ENCODE measurements at regions not wholly inside any gene's neighbourhood (a gene's known extent, or its start where the extent isn't known, plus 50 kb on each side); places are given as distances from the start of the nearest gene placed in this dataset.

DNA sequence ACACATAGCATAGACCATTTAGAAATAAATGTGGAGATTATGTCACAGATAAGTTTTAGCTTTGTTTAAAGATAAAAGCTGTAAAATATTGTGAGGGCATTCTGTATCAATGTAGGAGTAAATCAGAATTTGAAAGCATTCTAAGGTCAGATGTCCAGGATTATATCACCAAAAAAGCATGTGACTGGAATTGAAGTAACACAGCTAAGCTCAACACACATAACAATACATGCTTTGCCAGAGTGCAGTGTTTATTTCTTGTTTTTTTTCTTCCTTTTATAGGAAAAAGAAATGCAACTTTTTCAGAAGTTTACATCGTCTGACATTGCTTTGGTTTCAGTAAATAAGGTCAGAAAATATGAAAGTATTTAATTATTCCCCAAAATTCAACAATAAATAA, 183.4 kb downstream of the HTR7 start:
- H2BK120ac ChIP-seq (ENCODE audit: low read depth, low read length), result no peak overlapping the region
- H2BK5ac ChIP-seq (ENCODE audit: low read length), result no peak overlapping the region
- H2AK5ac ChIP-seq (ENCODE audit: low read depth, low read length), result no peak overlapping the region
- H3K9me3 ChIP-seq (replicated peaks in 1 of 2; ENCODE audit: control insufficient read depth in 2 of 2, insufficient read depth in 1 of 2, low read depth in 1 of 2, low read length in 2 of 2), result no peaks in the 10 kb centered on the region
- no peak overlapping the region for H3K18ac ChIP-seq (ENCODE audit: low read length)
- no peaks in the 10 kb centered on the region for H3K79me1 ChIP-seq (ENCODE audit: low read depth, low read length)
- no peaks in the 10 kb centered on the region for H3K36me3 ChIP-seq (replicated peaks in 1 of 2; ENCODE audit: control insufficient read depth in 2 of 2, insufficient read depth in 2 of 2, low read length in 2 of 2)
- no peak overlapping the region for H3K4ac ChIP-seq (ENCODE audit: low read length)
- DNase-seq (ENCODE audit: low spot score), result no peak
- no peak overlapping the region for H3K14ac ChIP-seq (ENCODE audit: low read length)
- WGBS, 2 donors (ENCODE audit: extremely low coverage in 2 of 2, insufficient read length in 2 of 2, insufficient replicate concordance in 1 of 2), result no CpG with 5 or more reads among the region's 1 CpG
- H2AFZ ChIP-seq (ENCODE audit: low read length), result no peak overlapping the region
- H3K4me1 ChIP-seq (ENCODE audit: control insufficient read depth in 2 of 2, insufficient read depth in 1 of 2, low read depth in 1 of 2, low read length in 2 of 2), result no peaks in the 10 kb centered on the region
- no peak overlapping the region for H4K8ac ChIP-seq (ENCODE audit: low read depth, low read length)
- H4K91ac ChIP-seq (ENCODE audit: low read depth, low read length, poor library complexity), result no peak overlapping the region
- H2BK15ac ChIP-seq (ENCODE audit: low read length), result no peak overlapping the region
- H3K9ac ChIP-seq (ENCODE audit: low read depth, low read length, poor library complexity), result no peak overlapping the region
- H3K27ac ChIP-seq (replicated peaks; ENCODE audit: low read length), result no peak overlapping the region
- no peaks in the 10 kb centered on the region for H3K27me3 ChIP-seq (ENCODE audit: control insufficient read depth in 3 of 3, insufficient read depth in 3 of 3, low read depth in 1 of 3, low read length in 3 of 3)
- no peak overlapping the region for H3K4me3 ChIP-seq (ENCODE audit: low read length in 2 of 2)
- no peak overlapping the region for H3K23ac ChIP-seq (ENCODE audit: low read depth, low read length, poor library complexity)
- H3K4me2 ChIP-seq (ENCODE audit: insufficient read depth, low read length, poor library complexity, severe bottlenecking), result no peak overlapping the region
- H2BK12ac ChIP-seq (ENCODE audit: low read length), result no peak overlapping the region

DNA sequence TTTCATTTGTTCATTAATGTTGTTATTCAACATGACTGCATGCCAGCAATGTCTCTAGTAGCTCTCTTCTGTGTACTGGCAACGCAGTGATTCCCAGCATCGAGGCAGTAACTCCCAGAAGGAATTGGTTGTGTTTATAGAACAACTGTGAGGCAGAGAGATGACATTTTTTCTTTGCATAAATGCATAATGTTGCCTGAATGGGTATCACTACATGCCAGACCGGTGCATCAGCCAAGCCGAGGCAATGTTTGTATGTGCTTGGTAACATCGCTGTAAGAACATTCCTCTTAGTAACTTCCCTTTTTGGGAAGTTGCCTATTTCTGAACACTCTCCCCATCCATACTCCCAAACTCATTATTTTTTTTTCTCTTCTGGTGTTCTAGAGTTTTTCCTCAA, 182.9 kb downstream of the HTR7 start:
- no peak overlapping the region for H3K4me2 ChIP-seq (ENCODE audit: insufficient read depth, low read length, poor library complexity, severe bottlenecking)
- H3K79me1 ChIP-seq (ENCODE audit: low read depth, low read length), result no peaks in the 10 kb centered on the region
- no peak overlapping the region for H3K4me3 ChIP-seq (ENCODE audit: low read length in 2 of 2)
- no peak overlapping the region for H2AFZ ChIP-seq (ENCODE audit: low read length)
- no peaks in the 10 kb centered on the region for H3K4me1 ChIP-seq (ENCODE audit: control insufficient read depth in 2 of 2, insufficient read depth in 1 of 2, low read depth in 1 of 2, low read length in 2 of 2)
- no peak overlapping the region for H3K4ac ChIP-seq (ENCODE audit: low read length)
- no peaks in the 10 kb centered on the region for H3K27me3 ChIP-seq (ENCODE audit: control insufficient read depth in 3 of 3, insufficient read depth in 3 of 3, low read depth in 1 of 3, low read length in 3 of 3)
- H3K23ac ChIP-seq (ENCODE audit: low read depth, low read length, poor library complexity), result no peak overlapping the region
- H2BK120ac ChIP-seq (ENCODE audit: low read depth, low read length), result no peak overlapping the region
- no peak overlapping the region for H3K27ac ChIP-seq (replicated peaks; ENCODE audit: low read length)
- no peak overlapping the region for H2BK15ac ChIP-seq (ENCODE audit: low read length)
- no peak overlapping the region for H4K91ac ChIP-seq (ENCODE audit: low read depth, low read length, poor library complexity)
- no peak overlapping the region for H4K8ac ChIP-seq (ENCODE audit: low read depth, low read length)
- H2BK12ac ChIP-seq (ENCODE audit: low read length), result no peak overlapping the region
- H3K36me3 ChIP-seq (replicated peaks in 1 of 2; ENCODE audit: control insufficient read depth in 2 of 2, insufficient read depth in 2 of 2, low read length in 2 of 2), result no peaks in the 10 kb centered on the region
- H2BK5ac ChIP-seq (ENCODE audit: low read length), result no peak overlapping the region
- no peak overlapping the region for H3K18ac ChIP-seq (ENCODE audit: low read length)
- no peak overlapping the region for H3K14ac ChIP-seq (ENCODE audit: low read length)
- no peak overlapping the region for H3K9ac ChIP-seq (ENCODE audit: low read depth, low read length, poor library complexity)
- no peak for DNase-seq (ENCODE audit: low spot score)
- no peak overlapping the region for H2AK5ac ChIP-seq (ENCODE audit: low read depth, low read length)
- no CpG with 5 or more reads among the region's 5 CpGs for WGBS, 2 donors (ENCODE audit: extremely low coverage in 2 of 2, insufficient read length in 2 of 2, insufficient replicate concordance in 1 of 2)
- H3K9me3 ChIP-seq (replicated peaks in 1 of 2; ENCODE audit: control insufficient read depth in 2 of 2, insufficient read depth in 1 of 2, low read depth in 1 of 2, low read length in 2 of 2), result no peaks in the 10 kb centered on the region

DNA sequence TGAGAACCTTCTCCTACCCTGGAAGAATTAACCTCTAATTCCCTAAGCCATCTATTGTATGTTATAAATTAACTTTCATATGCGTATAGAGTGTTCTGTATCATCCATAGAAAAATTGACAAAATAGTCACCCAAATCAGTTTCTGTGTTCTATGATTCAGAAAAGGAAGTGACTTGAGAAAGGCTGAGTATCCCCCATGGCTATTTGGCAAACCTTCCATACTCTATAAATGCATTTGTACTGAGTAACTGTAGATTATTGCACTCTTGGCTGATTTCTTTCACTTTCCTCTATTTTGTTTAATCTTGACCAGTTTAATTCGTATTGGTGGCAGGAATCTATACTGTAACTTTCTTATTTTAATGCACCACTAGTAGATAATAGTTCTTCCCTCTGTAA, 182.2 kb downstream of the HTR7 start:
- Histone ChIP-seq H2BK12ac (ENCODE audit: low read length) (no peak overlapping the region), H2BK5ac (ENCODE audit: low read length) (no peak overlapping the region), H3K9me3 (replicated peaks in 1 of 2; ENCODE audit: control insufficient read depth in 2 of 2, insufficient read depth in 1 of 2, low read depth in 1 of 2, low read length in 2 of 2) (no peaks in the 10 kb centered on the region), H3K4ac (ENCODE audit: low read length) (no peak overlapping the region), H3K36me3 (replicated peaks in 1 of 2; ENCODE audit: control insufficient read depth in 2 of 2, insufficient read depth in 2 of 2, low read length in 2 of 2) (no peaks in the 10 kb centered on the region), H3K9ac (ENCODE audit: low read depth, low read length, poor library complexity) (no peak overlapping the region), H2BK15ac (ENCODE audit: low read length) (no peak overlapping the region), H2BK120ac (ENCODE audit: low read depth, low read length) (no peak overlapping the region), H3K79me1 (ENCODE audit: low read depth, low read length) (no peaks in the 10 kb centered on the region), H3K18ac (ENCODE audit: low read length) (no peak overlapping the region), H3K4me3 (ENCODE audit: low read length in 2 of 2) (no peak overlapping the region), H3K14ac (ENCODE audit: low read length) (no peak overlapping the region), H2AK5ac (ENCODE audit: low read depth, low read length) (no peak overlapping the region), H3K4me2 (ENCODE audit: insufficient read depth, low read length, poor library complexity, severe bottlenecking) (no peak overlapping the region), H4K8ac (ENCODE audit: low read depth, low read length) (no peak overlapping the region), H4K91ac (ENCODE audit: low read depth, low read length, poor library complexity) (no peak overlapping the region), H2AFZ (ENCODE audit: low read length) (no peak overlapping the region), H3K23ac (ENCODE audit: low read depth, low read length, poor library complexity) (no peak overlapping the region), H3K27ac (replicated peaks; ENCODE audit: low read length) (no peak overlapping the region), H3K4me1 (ENCODE audit: control insufficient read depth in 2 of 2, insufficient read depth in 1 of 2, low read depth in 1 of 2, low read length in 2 of 2) (no peaks in the 10 kb centered on the region), H3K27me3 (ENCODE audit: control insufficient read depth in 3 of 3, insufficient read depth in 3 of 3, low read depth in 1 of 3, low read length in 3 of 3) (no peaks in the 10 kb centered on the region)
- no CpG with 5 or more reads among the region's 2 CpGs for WGBS, 2 donors (ENCODE audit: extremely low coverage in 2 of 2, insufficient read length in 2 of 2, insufficient replicate concordance in 1 of 2)
- DNase-seq (ENCODE audit: low spot score), result no peak

Data from neuronal stem cell (in vitro differentiated cells).